Coronary artery (tissue), 2 donors: ENCODE measurements at regions not wholly inside any gene's neighbourhood (a gene's known extent, or its start where the extent isn't known, plus 50 kb on each side); places are given as distances from the start of the nearest gene placed in this dataset.
"Not testable (repeated sequence)": the region's sequence is repeated elsewhere in the genome, so short reads cannot be mapped to it uniquely, and the experiment has no call there.

Source experiments
- DNase-seq: peaks from one replicate; pipeline ENCODE4 v3.0.0-alpha.2; 2017; ENCODE audit warnings: low spot score
- H3K27ac ChIP-seq, 2 donors: fragments of 200-600 bp; sonication (generic); one replicate each; pipeline ENCODE4 v1.5.1; 2016 to 2019
- H3K4me3 ChIP-seq: fragments of 200-600 bp; sonication (generic); 2 replicates; pipeline ENCODE4 v1.5.1; 2016; ENCODE audit warnings: mild to moderate bottlenecking, moderate library complexity
- TF ChIP-seq, protein P1 (sequence below): fragments of 200-600 bp; sonication (generic); IDR thresholded peaks from one replicate; pipeline ENCODE4 v1.5.1; 2019; ENCODE audit warnings: antibody characterized with exemption

DNA sequence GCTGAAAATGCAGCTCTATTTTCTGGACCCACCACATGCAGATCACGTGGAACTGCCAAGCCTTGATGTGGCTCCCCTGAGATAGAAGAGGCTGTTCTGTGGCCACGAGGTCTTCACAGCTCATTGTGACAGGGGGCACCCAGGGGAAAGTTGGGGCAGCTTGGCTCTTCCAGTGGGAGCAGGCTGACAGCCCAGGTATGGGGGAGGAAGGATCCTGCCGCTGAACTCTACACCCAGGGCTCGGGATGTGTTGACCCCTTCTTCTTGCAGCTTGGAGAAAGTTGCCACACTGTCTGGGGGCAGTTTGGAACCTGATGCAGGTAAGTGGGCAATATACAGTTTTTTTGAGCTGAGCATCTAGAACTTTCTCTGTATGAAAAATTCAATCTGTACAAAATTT, 133.6 kb upstream of the PITX1 start:
- TF ChIP-seq, protein P1, sequence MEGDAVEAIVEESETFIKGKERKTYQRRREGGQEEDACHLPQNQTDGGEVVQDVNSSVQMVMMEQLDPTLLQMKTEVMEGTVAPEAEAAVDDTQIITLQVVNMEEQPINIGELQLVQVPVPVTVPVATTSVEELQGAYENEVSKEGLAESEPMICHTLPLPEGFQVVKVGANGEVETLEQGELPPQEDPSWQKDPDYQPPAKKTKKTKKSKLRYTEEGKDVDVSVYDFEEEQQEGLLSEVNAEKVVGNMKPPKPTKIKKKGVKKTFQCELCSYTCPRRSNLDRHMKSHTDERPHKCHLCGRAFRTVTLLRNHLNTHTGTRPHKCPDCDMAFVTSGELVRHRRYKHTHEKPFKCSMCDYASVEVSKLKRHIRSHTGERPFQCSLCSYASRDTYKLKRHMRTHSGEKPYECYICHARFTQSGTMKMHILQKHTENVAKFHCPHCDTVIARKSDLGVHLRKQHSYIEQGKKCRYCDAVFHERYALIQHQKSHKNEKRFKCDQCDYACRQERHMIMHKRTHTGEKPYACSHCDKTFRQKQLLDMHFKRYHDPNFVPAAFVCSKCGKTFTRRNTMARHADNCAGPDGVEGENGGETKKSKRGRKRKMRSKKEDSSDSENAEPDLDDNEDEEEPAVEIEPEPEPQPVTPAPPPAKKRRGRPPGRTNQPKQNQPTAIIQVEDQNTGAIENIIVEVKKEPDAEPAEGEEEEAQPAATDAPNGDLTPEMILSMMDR = no peak
- H3K27ac ChIP-seq = no peak overlapping the region
- DNase-seq = no peak

DNA sequence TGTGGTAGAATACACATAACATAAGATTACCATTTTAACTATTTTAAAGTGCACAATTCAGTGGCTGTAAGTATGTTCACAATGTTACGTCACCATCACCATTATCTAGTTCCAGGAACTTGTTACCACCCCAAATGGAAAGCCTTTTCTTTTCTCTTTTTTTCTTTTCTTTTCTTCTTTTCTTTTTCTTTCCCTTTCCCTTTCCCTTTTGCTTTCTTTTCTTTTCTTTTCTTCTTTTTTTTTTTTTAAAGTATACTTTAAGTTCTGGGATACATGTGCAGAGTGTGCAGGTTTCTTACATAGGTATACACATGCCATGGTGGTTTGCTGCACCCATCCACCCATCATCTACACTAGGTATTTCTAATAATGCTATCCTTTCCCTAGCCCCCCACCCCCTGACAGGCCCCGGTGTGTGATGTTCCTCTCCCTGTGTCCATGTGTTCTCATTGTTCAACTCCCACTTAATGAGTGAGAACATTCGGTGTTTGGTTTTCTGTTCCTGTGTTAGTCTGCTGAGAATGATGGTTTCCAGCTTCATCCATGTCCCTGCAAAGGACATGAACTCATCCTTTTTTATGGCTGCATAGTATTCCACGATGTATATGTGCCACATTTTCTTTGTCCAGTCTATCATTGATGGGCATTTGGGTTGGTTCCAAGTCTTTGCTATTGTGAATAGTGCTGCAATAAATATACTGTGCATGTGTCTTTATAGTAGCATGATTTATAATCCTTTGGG, 131.0 kb upstream of the PITX1 start:
- DNase-seq, H3K27ac ChIP-seq, H3K4me3 ChIP-seq: not testable (repeated sequence)

More for the DNA sequence above, 133.6 kb upstream of the PITX1 start:
- no peak overlapping the region for H3K4me3 ChIP-seq

DNA sequence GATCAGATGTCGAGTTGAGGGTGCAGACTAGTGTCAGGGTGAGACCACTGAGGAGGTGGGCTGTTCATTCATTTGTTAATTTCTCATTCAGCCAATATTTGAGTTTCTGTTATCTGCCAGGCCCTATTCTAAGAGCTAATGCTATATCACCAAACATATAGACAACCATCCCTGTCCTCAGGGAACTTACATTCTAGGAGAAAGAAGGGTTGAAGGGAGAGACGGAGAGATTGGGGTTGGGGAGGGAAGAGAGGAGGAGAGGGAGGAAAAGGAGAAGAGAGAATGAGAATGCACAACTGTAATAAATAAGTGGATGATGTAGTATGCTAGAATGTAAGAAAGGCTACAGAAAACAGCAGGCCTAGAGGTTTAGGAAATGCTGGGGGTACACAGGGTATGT, 129.9 kb upstream of the PITX1 start:
- TF ChIP-seq, protein P1 = no peak

DNA sequence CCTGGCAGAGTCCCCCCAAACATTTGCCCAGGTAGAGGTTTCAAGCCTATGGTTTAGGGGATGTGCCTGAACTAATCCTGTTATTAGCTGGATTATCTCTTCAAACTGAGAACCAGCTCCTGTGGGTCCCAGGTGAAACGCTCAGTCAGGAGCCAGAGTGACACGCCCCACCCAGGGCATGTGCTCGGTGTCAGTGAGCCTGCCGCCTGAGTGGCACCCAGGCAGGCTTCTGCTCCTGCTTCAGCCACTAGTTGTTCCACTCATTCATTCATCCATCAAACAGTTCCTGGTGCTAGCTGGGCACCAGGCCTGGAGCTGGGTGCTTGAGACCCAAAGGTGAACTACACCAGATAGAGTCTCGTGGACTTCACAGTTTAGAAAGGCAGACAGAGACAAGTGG, 129.4 kb upstream of the PITX1 start:
- Histone ChIP-seq H3K27ac (no peak overlapping the region), H3K4me3 (no peak overlapping the region)
- TF ChIP-seq, protein P1 = no peak
- DNase-seq = no peak

More for the DNA sequence above, 129.9 kb upstream of the PITX1 start:
- H3K27ac ChIP-seq = no peak overlapping the region
- no peak for DNase-seq
- no peak overlapping the region for H3K4me3 ChIP-seq

DNA sequence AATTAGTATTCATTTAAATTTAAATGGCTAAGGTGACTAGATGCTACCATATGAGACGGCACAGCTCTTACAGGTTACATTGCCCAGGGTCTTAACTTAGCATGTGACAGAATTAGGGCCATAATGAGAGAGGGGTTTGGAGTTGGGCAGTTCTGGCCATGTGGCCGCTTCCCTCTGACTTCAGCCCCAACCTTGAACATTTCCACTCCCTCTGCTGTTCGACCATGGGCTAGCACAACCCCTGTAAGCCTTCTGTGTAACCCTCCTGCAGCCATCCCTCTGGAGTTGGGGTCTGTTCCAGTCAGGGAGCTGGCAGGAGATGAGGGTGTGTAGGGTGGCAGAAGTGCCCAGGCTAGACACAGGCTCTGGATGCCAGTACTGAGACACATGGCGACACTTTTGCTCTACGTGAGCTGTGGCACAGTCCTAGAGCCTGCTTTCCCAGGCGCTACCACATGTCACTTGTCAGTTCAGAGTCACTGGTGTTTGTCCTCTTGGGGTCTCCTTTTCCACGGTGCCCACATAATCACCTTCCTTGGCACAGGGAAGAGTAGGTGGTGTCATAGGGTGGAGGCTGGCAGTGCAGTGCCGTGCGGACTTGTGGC, 128.7 kb upstream of the PITX1 start:
- Histone ChIP-seq H3K4me3 (no peak overlapping the region), H3K27ac (no peak overlapping the region)
- DNase-seq = no peak
- TF ChIP-seq, protein P1 = no peak

DNA sequence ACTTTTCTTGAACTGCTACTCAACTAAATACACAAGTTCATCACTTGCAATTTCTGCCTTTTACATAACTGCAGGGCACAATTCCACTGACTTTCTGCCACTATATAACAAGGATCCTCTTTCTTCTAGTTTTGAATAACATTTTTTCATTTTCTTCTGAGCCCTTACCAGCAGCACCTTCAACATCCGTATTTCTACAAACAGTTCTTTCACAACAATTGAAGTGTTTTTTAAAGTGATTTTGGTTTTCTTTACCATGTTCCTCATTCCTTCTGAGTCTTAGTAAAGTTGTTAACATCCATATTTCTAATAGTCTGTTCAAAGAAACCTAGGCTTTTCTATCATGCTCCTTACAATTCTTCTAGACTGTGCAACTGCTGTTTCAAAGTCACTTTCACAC, 127.2 kb upstream of the PITX1 start:
- no peak for DNase-seq
- H3K27ac ChIP-seq = no peak overlapping the region
- TF ChIP-seq, protein P1 = no peak
- H3K4me3 ChIP-seq = no peak overlapping the region

DNA sequence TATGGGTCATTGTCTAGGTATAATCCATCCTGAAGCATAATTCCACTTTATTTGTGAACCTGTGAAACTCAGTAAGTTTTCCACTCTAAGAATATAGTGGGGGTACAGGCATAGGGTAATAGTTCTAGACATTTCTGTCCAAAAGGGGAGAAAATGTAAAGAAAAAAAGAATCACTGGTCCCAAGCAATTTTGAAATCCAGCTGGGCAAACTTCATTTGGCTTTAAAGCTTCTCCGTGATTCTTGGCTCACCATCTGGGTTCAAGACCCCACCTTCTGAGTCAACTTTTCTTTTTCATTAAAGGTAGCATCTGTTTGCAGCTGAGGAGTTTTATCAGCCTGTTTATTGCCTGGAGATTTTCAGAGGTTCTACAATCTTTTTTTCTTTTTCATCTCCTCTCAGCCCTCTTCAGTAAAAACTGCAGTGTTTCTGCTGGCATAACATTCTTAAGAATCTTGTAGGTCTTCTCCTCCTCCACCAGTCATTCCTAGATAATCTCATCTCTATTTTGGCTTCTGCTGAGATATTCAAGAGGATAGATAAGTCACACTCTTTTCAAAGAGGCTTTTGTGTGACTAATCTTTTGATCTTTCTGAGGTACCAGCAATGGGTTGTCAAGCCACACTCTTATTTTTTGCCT, 126.1 kb upstream of the PITX1 start:
- DNase-seq = no peak
- TF ChIP-seq, protein P1 = no peak
- Histone ChIP-seq H3K4me3 (no peak overlapping the region), H3K27ac (no peak overlapping the region)
